ENCODE measurements at regions not wholly inside any gene's neighbourhood (a gene's known extent, or its start where the extent isn't known, plus 50 kb on each side); places are given as distances from the start of the nearest gene placed in this dataset.

- BruUV-seq (replicated peaks) = no TSS peak
- intact Hi-C loops (cut with micrococcal nuclease; ENCODE audit: unreplicated experiment) (no loop called here), in situ Hi-C loops (cut with HindIII; ENCODE audit: extremely low pct_ligation_motif_present, low pct_unique_long_range_greater_than_20kb) (no loop called here)
- Histone ChIP-seq H3K27me3 (ENCODE audit: control insufficient read depth in 1 of 2, insufficient read depth in 2 of 2, low read length in 2 of 2) (peaks cover 0 to 37% of the 10 kb centered on the region in 2 experiments; a peak in 4 of 5 replicates), H3K27ac (ENCODE audit: extremely low read length, insufficient read depth, low read length) (no peak overlapping the region), H3K36me3 (replicated peaks in 1 of 2; ENCODE audit: control insufficient read depth in 1 of 2, insufficient read depth in 2 of 2, low read length in 2 of 2) (no peaks in the 10 kb centered on the region), H3K4me1 (ENCODE audit: insufficient read depth, low read length) (no peaks in the 10 kb centered on the region), H3K4me3 (replicated peaks in 1 of 3; ENCODE audit: insufficient read depth in 1 of 3, low read depth in 2 of 3, low read length in 3 of 3) (no peak overlapping the region), H2AFZ (ENCODE audit: low read length) (no peak overlapping the region), H3K9me3 (ENCODE audit: low read length) (no peaks in the 10 kb centered on the region), H3K79me2 (ENCODE audit: insufficient read depth, low read length) (no peaks in the 10 kb centered on the region), H4K20me1 (ENCODE audit: insufficient read depth, low read length) (no peaks in the 10 kb centered on the region), H3K4me2 (ENCODE audit: low read depth, low read length) (no peak overlapping the region), H3K9ac (ENCODE audit: insufficient read depth, low read depth, low read length) (no peak overlapping the region)
- ATAC-seq (no peak), DNase-seq (ENCODE audit: low spot score) (no peak), FAIRE-seq (no peak)
- ChIA-PET CTCF (ENCODE audit: low intra/inter-chr PET ratio, low total read pairs) (no interaction called here), POLR2A (no interaction called here)
- TF ChIP-seq ZNF205 (CRISPR knock-in tag; IDR thresholded peaks at IDR 0.05) = no peak
- TF ChIP-seq, protein P1, sequence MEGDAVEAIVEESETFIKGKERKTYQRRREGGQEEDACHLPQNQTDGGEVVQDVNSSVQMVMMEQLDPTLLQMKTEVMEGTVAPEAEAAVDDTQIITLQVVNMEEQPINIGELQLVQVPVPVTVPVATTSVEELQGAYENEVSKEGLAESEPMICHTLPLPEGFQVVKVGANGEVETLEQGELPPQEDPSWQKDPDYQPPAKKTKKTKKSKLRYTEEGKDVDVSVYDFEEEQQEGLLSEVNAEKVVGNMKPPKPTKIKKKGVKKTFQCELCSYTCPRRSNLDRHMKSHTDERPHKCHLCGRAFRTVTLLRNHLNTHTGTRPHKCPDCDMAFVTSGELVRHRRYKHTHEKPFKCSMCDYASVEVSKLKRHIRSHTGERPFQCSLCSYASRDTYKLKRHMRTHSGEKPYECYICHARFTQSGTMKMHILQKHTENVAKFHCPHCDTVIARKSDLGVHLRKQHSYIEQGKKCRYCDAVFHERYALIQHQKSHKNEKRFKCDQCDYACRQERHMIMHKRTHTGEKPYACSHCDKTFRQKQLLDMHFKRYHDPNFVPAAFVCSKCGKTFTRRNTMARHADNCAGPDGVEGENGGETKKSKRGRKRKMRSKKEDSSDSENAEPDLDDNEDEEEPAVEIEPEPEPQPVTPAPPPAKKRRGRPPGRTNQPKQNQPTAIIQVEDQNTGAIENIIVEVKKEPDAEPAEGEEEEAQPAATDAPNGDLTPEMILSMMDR (CRISPR knock-in tag; IDR thresholded peaks at IDR 0.05) = peak; percentile 25
- 7% methylated on average over 2 of the region's 2 CpGs for WGBS (ENCODE audit: low lambda C conversion rate)
Observed at GRCh38 chr16:73480381-73480780, 432.5 kb upstream of the ZFHX3 start.

- ATAC-seq (no peak), DNase-seq (ENCODE audit: low spot score) (no peak), FAIRE-seq (no peak)
- Histone ChIP-seq H3K9me3 (ENCODE audit: low read length) (no peaks in the 10 kb centered on the region), H3K4me2 (ENCODE audit: low read depth, low read length) (no peak overlapping the region), H3K4me3 (replicated peaks in 1 of 3; ENCODE audit: insufficient read depth in 1 of 3, low read depth in 2 of 3, low read length in 3 of 3) (no peak overlapping the region), H3K9ac (ENCODE audit: insufficient read depth, low read depth, low read length) (no peak overlapping the region), H3K4me1 (ENCODE audit: insufficient read depth, low read length) (no peaks in the 10 kb centered on the region), H3K79me2 (ENCODE audit: insufficient read depth, low read length) (no peaks in the 10 kb centered on the region), H3K27ac (ENCODE audit: extremely low read length, insufficient read depth, low read length) (no peak overlapping the region), H4K20me1 (ENCODE audit: insufficient read depth, low read length) (no peaks in the 10 kb centered on the region), H3K36me3 (replicated peaks in 1 of 2; ENCODE audit: control insufficient read depth in 1 of 2, insufficient read depth in 2 of 2, low read length in 2 of 2) (no peaks in the 10 kb centered on the region), H2AFZ (ENCODE audit: low read length) (no peak overlapping the region), H3K27me3 (ENCODE audit: control insufficient read depth in 1 of 2, insufficient read depth in 2 of 2, low read length in 2 of 2) (peaks cover 0 to 5% of the 10 kb centered on the region in 2 experiments; a peak in 3 of 5 replicates)
- POLR2A ChIA-PET = no interaction called here
- 24% methylated on average over 3 of the region's 3 CpGs for WGBS (ENCODE audit: low lambda C conversion rate)
- intact Hi-C loops (cut with micrococcal nuclease; ENCODE audit: unreplicated experiment) = no loop called here
- BruUV-seq (replicated peaks) = no TSS peak
- CTCF ChIA-PET (ENCODE audit: low intra/inter-chr PET ratio, low total read pairs) = no interaction called here
- in situ Hi-C loops (cut with HindIII; ENCODE audit: extremely low pct_ligation_motif_present, low pct_unique_long_range_greater_than_20kb) = no loop called here
- TF ChIP-seq, protein P2, sequence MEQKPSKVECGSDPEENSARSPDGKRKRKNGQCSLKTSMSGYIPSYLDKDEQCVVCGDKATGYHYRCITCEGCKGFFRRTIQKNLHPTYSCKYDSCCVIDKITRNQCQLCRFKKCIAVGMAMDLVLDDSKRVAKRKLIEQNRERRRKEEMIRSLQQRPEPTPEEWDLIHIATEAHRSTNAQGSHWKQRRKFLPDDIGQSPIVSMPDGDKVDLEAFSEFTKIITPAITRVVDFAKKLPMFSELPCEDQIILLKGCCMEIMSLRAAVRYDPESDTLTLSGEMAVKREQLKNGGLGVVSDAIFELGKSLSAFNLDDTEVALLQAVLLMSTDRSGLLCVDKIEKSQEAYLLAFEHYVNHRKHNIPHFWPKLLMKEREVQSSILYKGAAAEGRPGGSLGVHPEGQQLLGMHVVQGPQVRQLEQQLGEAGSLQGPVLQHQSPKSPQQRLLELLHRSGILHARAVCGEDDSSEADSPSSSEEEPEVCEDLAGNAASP (CRISPR knock-in tag; IDR thresholded peaks at IDR 0.05; ENCODE audit: borderline replicate concordance) = no peak
- TF ChIP-seq, protein P3, sequence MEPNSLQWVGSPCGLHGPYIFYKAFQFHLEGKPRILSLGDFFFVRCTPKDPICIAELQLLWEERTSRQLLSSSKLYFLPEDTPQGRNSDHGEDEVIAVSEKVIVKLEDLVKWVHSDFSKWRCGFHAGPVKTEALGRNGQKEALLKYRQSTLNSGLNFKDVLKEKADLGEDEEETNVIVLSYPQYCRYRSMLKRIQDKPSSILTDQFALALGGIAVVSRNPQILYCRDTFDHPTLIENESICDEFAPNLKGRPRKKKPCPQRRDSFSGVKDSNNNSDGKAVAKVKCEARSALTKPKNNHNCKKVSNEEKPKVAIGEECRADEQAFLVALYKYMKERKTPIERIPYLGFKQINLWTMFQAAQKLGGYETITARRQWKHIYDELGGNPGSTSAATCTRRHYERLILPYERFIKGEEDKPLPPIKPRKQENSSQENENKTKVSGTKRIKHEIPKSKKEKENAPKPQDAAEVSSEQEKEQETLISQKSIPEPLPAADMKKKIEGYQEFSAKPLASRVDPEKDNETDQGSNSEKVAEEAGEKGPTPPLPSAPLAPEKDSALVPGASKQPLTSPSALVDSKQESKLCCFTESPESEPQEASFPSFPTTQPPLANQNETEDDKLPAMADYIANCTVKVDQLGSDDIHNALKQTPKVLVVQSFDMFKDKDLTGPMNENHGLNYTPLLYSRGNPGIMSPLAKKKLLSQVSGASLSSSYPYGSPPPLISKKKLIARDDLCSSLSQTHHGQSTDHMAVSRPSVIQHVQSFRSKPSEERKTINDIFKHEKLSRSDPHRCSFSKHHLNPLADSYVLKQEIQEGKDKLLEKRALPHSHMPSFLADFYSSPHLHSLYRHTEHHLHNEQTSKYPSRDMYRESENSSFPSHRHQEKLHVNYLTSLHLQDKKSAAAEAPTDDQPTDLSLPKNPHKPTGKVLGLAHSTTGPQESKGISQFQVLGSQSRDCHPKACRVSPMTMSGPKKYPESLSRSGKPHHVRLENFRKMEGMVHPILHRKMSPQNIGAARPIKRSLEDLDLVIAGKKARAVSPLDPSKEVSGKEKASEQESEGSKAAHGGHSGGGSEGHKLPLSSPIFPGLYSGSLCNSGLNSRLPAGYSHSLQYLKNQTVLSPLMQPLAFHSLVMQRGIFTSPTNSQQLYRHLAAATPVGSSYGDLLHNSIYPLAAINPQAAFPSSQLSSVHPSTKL (CRISPR knock-in tag; IDR thresholded peaks at IDR 0.05) = no peak
Observed at GRCh38 chr16:73473713-73474112, 425.8 kb upstream of the ZFHX3 start.

All from HepG2 (cell line).